Ishikawa (cell line): ENCODE measurements at regions not wholly inside any gene's neighbourhood (a gene's known extent, or its start where the extent isn't known, plus 50 kb on each side); places are given as distances from the start of the nearest gene placed in this dataset.

ENCODE experiments used
- CEBPB ChIP-seq: IDR thresholded peaks from 2 replicates; pipeline ENCODE4 v1.6.1; 2012
- CREB1 ChIP-seq: IDR thresholded peaks from 2 replicates; pipeline ENCODE4 v1.6.1; 2012; ENCODE audit warnings: low read depth
- EGR1 ChIP-seq: IDR thresholded peaks from 2 replicates; pipeline ENCODE4 v1.6.1; 2012
- EP300 ChIP-seq: IDR thresholded peaks from 2 replicates; pipeline ENCODE4 v1.6.1; 2012; ENCODE audit warnings: borderline replicate concordance
- FOXM1 ChIP-seq: IDR thresholded peaks from 2 replicates; pipeline ENCODE4 v1.6.1; 2012; ENCODE audit warnings: low read depth, borderline replicate concordance
- MAX ChIP-seq: IDR thresholded peaks from 2 replicates; pipeline ENCODE4 v1.6.1; 2012
- NFIC ChIP-seq: IDR thresholded peaks from 2 replicates; pipeline ENCODE4 v1.6.1; 2012
- RAD21 ChIP-seq: IDR thresholded peaks from 2 replicates; pipeline ENCODE4 v1.6.1; 2012; ENCODE audit warnings: low read depth
- REST ChIP-seq: IDR thresholded peaks from 2 replicates; pipeline ENCODE4 v1.6.1; 2012; ENCODE audit warnings: low read depth, mild to moderate bottlenecking
- TAF1 ChIP-seq: IDR thresholded peaks from 2 replicates; pipeline ENCODE4 v1.6.1; 2012; ENCODE audit warnings: low read depth, mild to moderate bottlenecking
- TCF12 ChIP-seq: IDR thresholded peaks from 2 replicates; pipeline ENCODE4 v1.6.1; 2012; ENCODE audit warnings: low read depth
- TEAD4 ChIP-seq: IDR thresholded peaks from 2 replicates; pipeline ENCODE4 v1.6.1; 2012
- USF1 ChIP-seq: IDR thresholded peaks from 2 replicates; pipeline ENCODE4 v1.6.1; 2012
- YY1 ChIP-seq: IDR thresholded peaks from 2 replicates; pipeline ENCODE4 v1.6.1; 2012; ENCODE audit warnings: low read depth
- ZBTB7A ChIP-seq: IDR thresholded peaks from 2 replicates; pipeline ENCODE4 v1.6.1; 2012; ENCODE audit warnings: low read depth

- TF ChIP-seq NFIC (no peak), ZBTB7A (no peak), CEBPB (no peak), FOXM1 (no peak), TEAD4 (no peak), YY1 (no peak), EP300 (no peak), RAD21 (no peak), EGR1 (no peak), TAF1 (no peak), TCF12 (no peak), USF1 (no peak), REST (no peak), CREB1 (no peak), MAX (no peak)
Observed at GRCh38 chr16:82544378-82545160, 82.2 kb upstream of the CDH13 start.

GRCh38 chr16:82542714-82543113 lies 84.1 kb upstream of the CDH13 start:
- TF ChIP-seq REST (no peak), CREB1 (no peak), USF1 (no peak)

- TF ChIP-seq CEBPB (no peak), ZBTB7A (no peak), EP300 (no peak)
Observed at GRCh38 chr16:82541103-82541502, 85.7 kb upstream of the CDH13 start.

DNA sequence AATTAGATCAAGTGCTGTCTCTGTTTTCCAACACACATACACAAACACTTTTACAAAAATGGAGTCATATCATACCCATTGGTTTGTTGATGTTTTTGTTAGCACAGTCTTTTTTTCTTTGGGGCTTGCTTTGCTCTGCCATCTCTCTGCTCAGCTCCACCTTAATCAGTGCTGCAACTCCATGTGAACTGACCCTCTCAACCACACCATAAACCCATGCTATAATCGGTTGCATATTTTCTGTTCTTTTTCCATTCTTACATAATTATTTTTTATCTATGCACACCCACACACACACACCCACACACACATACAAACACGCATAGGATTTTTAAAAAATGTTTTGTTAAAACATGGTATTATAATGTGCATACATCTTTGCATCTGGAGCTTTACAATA lies 91.0 kb upstream of the CDH13 start:
- TF ChIP-seq MAX (no peak), EP300 (no peak), TEAD4 (no peak), CEBPB (no peak), FOXM1 (no peak), TAF1 (no peak), REST (no peak), CREB1 (no peak), TCF12 (no peak), NFIC (no peak), EGR1 (no peak), USF1 (no peak)

- TF ChIP-seq NFIC (no peak), RAD21 (no peak), TEAD4 (no peak), REST (no peak), EP300 (no peak), USF1 (no peak), FOXM1 (no peak), MAX (no peak), TCF12 (no peak), CREB1 (no peak), TAF1 (no peak), YY1 (no peak), EGR1 (no peak), CEBPB (no peak), ZBTB7A (no peak)
Observed at GRCh38 chr16:82535262-82535661, 91.5 kb upstream of the CDH13 start.
